ENCODE measurements at regions not wholly inside any gene's neighbourhood (a gene's known extent, or its start where the extent isn't known, plus 50 kb on each side); places are given as distances from the start of the nearest gene placed in this dataset.

DNA sequence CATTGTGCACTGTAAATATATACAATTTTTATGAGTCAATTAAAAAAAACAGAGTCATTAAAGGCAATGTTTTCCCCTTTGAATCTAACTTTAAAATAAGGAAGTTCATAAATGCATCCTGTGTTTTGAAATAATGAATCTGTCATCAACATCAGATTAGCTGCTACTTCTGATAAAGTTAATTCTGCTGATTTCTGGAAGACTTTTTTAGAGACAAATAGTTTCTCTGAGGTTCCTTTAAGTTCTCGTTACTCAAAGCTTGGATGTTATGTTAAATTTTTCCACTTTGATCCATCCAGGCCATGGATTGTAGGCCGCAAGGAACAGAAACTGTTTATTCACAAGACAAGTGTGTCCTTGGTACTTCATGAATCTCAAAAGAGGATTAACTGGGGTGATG is 115.5 kb downstream of the CARTPT start:
- Histone ChIP-seq H3K27ac (ENCODE audit: low read depth, low read length) (no peak overlapping the region), H3K36me3 (ENCODE audit: control insufficient read depth, insufficient read depth, low read length) (no peaks in the 10 kb centered on the region), H3K27me3 (ENCODE audit: control insufficient read depth, insufficient read depth, low read length) (no peaks in the 10 kb centered on the region), H3K9me3 (ENCODE audit: control insufficient read depth, insufficient read depth, low read length) (no peaks in the 10 kb centered on the region), H3K4me1 (ENCODE audit: control insufficient read depth, insufficient read depth, low read length) (peaks cover 3% of the 10 kb centered on the region), H3K4me3 (ENCODE audit: low read depth, low read length) (no peak overlapping the region)
- WGBS (ENCODE audit: insufficient coverage), result no CpG with 5 or more reads among the region's 2 CpGs
- no peak for DNase-seq (ENCODE audit: low read depth in 4 of 6, low spot score in 6 of 6)

GRCh38 chr5:71836084-71836483 is 117.0 kb downstream of the CARTPT start:
- no peak overlapping the region for H3K4me3 ChIP-seq (ENCODE audit: low read depth, low read length)
- no peaks in the 10 kb centered on the region for H3K27me3 ChIP-seq (ENCODE audit: control insufficient read depth, insufficient read depth, low read length)
- H3K4me1 ChIP-seq (ENCODE audit: control insufficient read depth, insufficient read depth, low read length), result no peaks in the 10 kb centered on the region
- H3K9me3 ChIP-seq (ENCODE audit: control insufficient read depth, insufficient read depth, low read length), result no peaks in the 10 kb centered on the region
- peak in 1 of 6 donors; percentile 62 for DNase-seq (ENCODE audit: low read depth in 4 of 6, low spot score in 6 of 6)
- H3K27ac ChIP-seq (ENCODE audit: low read depth, low read length), result no peak overlapping the region
- no peaks in the 10 kb centered on the region for H3K36me3 ChIP-seq (ENCODE audit: control insufficient read depth, insufficient read depth, low read length)

DNA sequence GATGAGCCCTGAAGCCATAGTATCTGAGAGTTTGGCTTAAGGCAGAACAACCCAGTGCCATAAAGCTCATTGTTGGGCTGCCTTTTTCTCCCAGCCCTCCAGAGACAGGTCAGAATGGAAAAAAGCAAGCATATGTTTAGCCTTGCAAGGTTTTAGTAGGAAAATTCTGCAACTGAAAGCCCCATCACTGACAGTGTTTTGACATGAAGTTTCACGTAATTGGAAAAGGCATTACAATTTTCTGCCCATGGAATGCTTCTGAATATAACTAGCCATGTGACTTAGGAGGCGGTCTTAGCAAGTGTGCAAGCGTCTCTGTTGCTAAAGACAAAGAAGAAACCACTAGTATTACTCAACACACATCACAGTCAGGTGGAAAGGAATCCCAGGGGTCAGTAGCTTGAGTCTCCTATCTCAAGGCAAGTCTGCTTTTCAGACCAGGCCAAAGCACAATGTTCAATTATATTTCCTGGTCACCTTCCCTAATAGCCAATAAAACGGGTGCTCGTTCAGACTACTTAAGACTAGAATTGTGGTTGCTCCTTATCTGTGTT is 117.6 kb downstream of the CARTPT start:
- peak in 1 of 6 donors; percentile 27 for DNase-seq (ENCODE audit: low read depth in 4 of 6, low spot score in 6 of 6)
- Histone ChIP-seq H3K27ac (ENCODE audit: low read depth, low read length) (no peak overlapping the region), H3K27me3 (ENCODE audit: control insufficient read depth, insufficient read depth, low read length) (no peaks in the 10 kb centered on the region), H3K9me3 (ENCODE audit: control insufficient read depth, insufficient read depth, low read length) (no peaks in the 10 kb centered on the region), H3K4me1 (ENCODE audit: control insufficient read depth, insufficient read depth, low read length) (no peaks in the 10 kb centered on the region), H3K36me3 (ENCODE audit: control insufficient read depth, insufficient read depth, low read length) (no peaks in the 10 kb centered on the region), H3K4me3 (ENCODE audit: low read depth, low read length) (no peak overlapping the region)
- WGBS (ENCODE audit: insufficient coverage), result 70% methylated on average over 2 of the region's 5 CpGs

GRCh38 chr5:71838286-71838685 is 119.2 kb downstream of the CARTPT start:
- H3K27me3 ChIP-seq (ENCODE audit: control insufficient read depth, insufficient read depth, low read length), result no peaks in the 10 kb centered on the region
- H3K9me3 ChIP-seq (ENCODE audit: control insufficient read depth, insufficient read depth, low read length), result no peaks in the 10 kb centered on the region
- no peaks in the 10 kb centered on the region for H3K4me1 ChIP-seq (ENCODE audit: control insufficient read depth, insufficient read depth, low read length)
- no peaks in the 10 kb centered on the region for H3K36me3 ChIP-seq (ENCODE audit: control insufficient read depth, insufficient read depth, low read length)
- no peak overlapping the region for H3K27ac ChIP-seq (ENCODE audit: low read depth, low read length)
- WGBS (ENCODE audit: insufficient coverage), result 93% methylated on average over 4 of the region's 4 CpGs
- no peak for DNase-seq (ENCODE audit: low read depth in 4 of 6, low spot score in 6 of 6)
- no peak overlapping the region for H3K4me3 ChIP-seq (ENCODE audit: low read depth, low read length)

DNA sequence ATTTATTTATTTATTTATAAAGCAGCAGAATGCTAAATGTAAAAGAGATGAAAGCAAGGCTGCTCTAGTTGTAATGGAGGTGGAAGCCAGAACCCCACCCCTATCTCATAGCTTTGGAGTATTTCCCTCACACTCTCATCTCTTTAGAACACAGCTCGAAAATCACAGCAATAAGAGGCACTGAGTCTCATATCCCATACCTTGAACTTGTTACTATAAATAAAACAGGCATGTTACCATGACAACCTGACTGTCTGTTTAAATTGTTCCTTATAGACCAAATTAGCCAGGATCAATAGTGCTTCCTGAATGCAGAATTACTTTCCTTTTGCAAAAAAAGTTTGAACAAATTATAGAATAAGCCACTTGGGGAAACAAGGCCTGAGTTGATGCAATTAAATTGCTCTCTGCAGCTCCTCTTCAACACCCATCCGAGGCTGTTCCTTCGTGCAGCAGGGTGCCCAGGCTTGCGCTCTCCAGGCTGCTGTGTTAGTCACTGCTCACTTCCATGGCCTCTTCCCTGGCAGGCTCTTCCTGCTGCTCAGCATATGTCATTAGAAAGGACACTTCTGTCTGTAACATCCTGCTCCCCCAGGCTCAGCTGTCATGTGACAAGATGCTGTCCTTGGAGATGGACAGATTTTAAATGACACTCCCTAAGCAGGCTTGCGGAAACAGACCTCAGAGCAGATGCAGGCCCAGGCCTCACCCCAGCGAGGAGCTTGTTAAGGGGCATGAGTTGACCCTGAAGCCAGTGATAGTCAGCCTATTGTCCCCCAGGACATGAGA is 120.2 kb downstream of the CARTPT start:
- Histone ChIP-seq H3K4me1 (ENCODE audit: control insufficient read depth, insufficient read depth, low read length) (no peaks in the 10 kb centered on the region), H3K27me3 (ENCODE audit: control insufficient read depth, insufficient read depth, low read length) (no peaks in the 10 kb centered on the region), H3K9me3 (ENCODE audit: control insufficient read depth, insufficient read depth, low read length) (no peaks in the 10 kb centered on the region), H3K36me3 (ENCODE audit: control insufficient read depth, insufficient read depth, low read length) (no peaks in the 10 kb centered on the region), H3K4me3 (ENCODE audit: low read depth, low read length) (no peak overlapping the region), H3K27ac (ENCODE audit: low read depth, low read length) (no peak overlapping the region)
- 53% methylated on average over 6 of the region's 6 CpGs for WGBS (ENCODE audit: insufficient coverage)
- DNase-seq (ENCODE audit: low read depth in 4 of 6, low spot score in 6 of 6), result peak in 1 of 6 donors; percentile 73

GRCh38 chr5:71841107-71841506 is 122.0 kb downstream of the CARTPT start:
- no peaks in the 10 kb centered on the region for H3K36me3 ChIP-seq (ENCODE audit: control insufficient read depth, insufficient read depth, low read length)
- H3K4me3 ChIP-seq (ENCODE audit: low read depth, low read length), result no peak overlapping the region
- no peak for DNase-seq (ENCODE audit: low read depth in 4 of 6, low spot score in 6 of 6)
- no peaks in the 10 kb centered on the region for H3K4me1 ChIP-seq (ENCODE audit: control insufficient read depth, insufficient read depth, low read length)
- no peak overlapping the region for H3K27ac ChIP-seq (ENCODE audit: low read depth, low read length)
- H3K9me3 ChIP-seq (ENCODE audit: control insufficient read depth, insufficient read depth, low read length), result no peaks in the 10 kb centered on the region
- WGBS (ENCODE audit: insufficient coverage), result no CpG with 5 or more reads among the region's 1 CpG
- H3K27me3 ChIP-seq (ENCODE audit: control insufficient read depth, insufficient read depth, low read length), result no peaks in the 10 kb centered on the region

- no peaks in the 10 kb centered on the region for H3K9me3 ChIP-seq (ENCODE audit: control insufficient read depth, insufficient read depth, low read length)
- no peak overlapping the region for H3K4me3 ChIP-seq (ENCODE audit: low read depth, low read length)
- no peaks in the 10 kb centered on the region for H3K36me3 ChIP-seq (ENCODE audit: control insufficient read depth, insufficient read depth, low read length)
- DNase-seq (ENCODE audit: low read depth in 4 of 6, low spot score in 6 of 6), result no peak
- no peaks in the 10 kb centered on the region for H3K27me3 ChIP-seq (ENCODE audit: control insufficient read depth, insufficient read depth, low read length)
- no peaks in the 10 kb centered on the region for H3K4me1 ChIP-seq (ENCODE audit: control insufficient read depth, insufficient read depth, low read length)
- no peak overlapping the region for H3K27ac ChIP-seq (ENCODE audit: low read depth, low read length)
- WGBS (ENCODE audit: insufficient coverage), result 100% methylated on average over 1 of the region's 3 CpGs
Measured at GRCh38 chr5:71843111-71843510, 124.0 kb downstream of the CARTPT start.

DNA sequence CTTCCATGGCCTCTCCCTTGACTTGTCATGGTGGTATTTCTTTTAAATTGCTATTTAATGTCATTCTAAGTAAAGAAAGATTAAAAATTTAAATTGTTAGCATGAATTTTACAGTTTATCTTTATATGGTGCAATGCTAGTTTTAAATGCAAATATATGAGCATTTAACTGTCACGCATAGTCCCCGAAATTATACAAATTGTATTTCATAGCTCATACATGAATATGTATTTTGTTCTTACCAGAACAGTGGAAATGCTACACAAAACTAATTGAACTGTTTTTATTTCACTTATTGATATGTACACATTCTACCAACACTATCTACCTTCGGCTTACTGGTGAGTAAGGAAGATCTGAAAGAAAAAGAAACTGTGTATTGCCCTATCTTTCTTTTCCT is 125.8 kb downstream of the CARTPT start:
- Histone ChIP-seq H3K27me3 (ENCODE audit: control insufficient read depth, insufficient read depth, low read length) (no peaks in the 10 kb centered on the region), H3K4me1 (ENCODE audit: control insufficient read depth, insufficient read depth, low read length) (no peaks in the 10 kb centered on the region), H3K4me3 (ENCODE audit: low read depth, low read length) (no peak overlapping the region), H3K36me3 (ENCODE audit: control insufficient read depth, insufficient read depth, low read length) (no peaks in the 10 kb centered on the region), H3K9me3 (ENCODE audit: control insufficient read depth, insufficient read depth, low read length) (no peaks in the 10 kb centered on the region), H3K27ac (ENCODE audit: low read depth, low read length) (no peak overlapping the region)
- DNase-seq (ENCODE audit: low read depth in 4 of 6, low spot score in 6 of 6), result no peak
- no CpG with 5 or more reads among the region's 3 CpGs for WGBS (ENCODE audit: insufficient coverage)

DNA sequence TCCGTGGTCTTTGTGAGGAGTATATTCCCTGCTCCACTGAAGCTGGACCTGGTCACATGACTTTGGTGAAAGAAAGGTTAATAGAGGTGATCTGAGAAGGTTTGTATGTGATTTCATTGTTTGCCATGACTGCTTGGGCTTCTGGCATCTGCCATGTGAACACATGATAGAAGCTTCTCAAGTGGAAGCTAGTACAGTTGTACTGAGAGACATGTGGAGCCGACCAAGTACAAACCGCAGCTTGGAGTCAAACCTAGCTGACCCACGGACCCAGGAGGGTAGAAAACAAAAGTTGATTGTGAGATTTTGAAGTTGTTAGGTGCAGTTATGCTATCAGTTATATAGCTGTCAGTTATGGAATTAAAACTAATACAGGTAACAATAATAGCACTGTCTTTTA is 140.4 kb downstream of the CARTPT start:
- WGBS (ENCODE audit: insufficient coverage), result no CpG with 5 or more reads among the region's 4 CpGs
- Histone ChIP-seq H3K4me1 (ENCODE audit: control insufficient read depth, insufficient read depth, low read length) (no peaks in the 10 kb centered on the region), H3K36me3 (ENCODE audit: control insufficient read depth, insufficient read depth, low read length) (no peaks in the 10 kb centered on the region), H3K4me3 (ENCODE audit: low read depth, low read length) (no peak overlapping the region), H3K27me3 (ENCODE audit: control insufficient read depth, insufficient read depth, low read length) (no peaks in the 10 kb centered on the region), H3K9me3 (ENCODE audit: control insufficient read depth, insufficient read depth, low read length) (no peaks in the 10 kb centered on the region), H3K27ac (ENCODE audit: low read depth, low read length) (no peak overlapping the region)
- DNase-seq (ENCODE audit: low read depth in 4 of 6, low spot score in 6 of 6), result no peak

- H3K36me3 ChIP-seq (ENCODE audit: control insufficient read depth, insufficient read depth, low read length), result no peaks in the 10 kb centered on the region
- WGBS (ENCODE audit: insufficient coverage), result 75% methylated on average over 3 of the region's 3 CpGs
- H3K27me3 ChIP-seq (ENCODE audit: control insufficient read depth, insufficient read depth, low read length), result no peaks in the 10 kb centered on the region
- no peaks in the 10 kb centered on the region for H3K9me3 ChIP-seq (ENCODE audit: control insufficient read depth, insufficient read depth, low read length)
- DNase-seq (ENCODE audit: low read depth in 4 of 6, low spot score in 6 of 6), result no peak
- no peak overlapping the region for H3K4me3 ChIP-seq (ENCODE audit: low read depth, low read length)
- no peaks in the 10 kb centered on the region for H3K4me1 ChIP-seq (ENCODE audit: control insufficient read depth, insufficient read depth, low read length)
- H3K27ac ChIP-seq (ENCODE audit: low read depth, low read length), result no peak overlapping the region
Measured at GRCh38 chr5:71860048-71860447, 141.0 kb downstream of the CARTPT start.

Measured in spinal cord (tissue), 9 donors.